Stromal cell of bone marrow (primary cell): ENCODE measurements at regions not wholly inside any gene's neighbourhood (a gene's known extent, or its start where the extent isn't known, plus 50 kb on each side); places are given as distances from the start of the nearest gene placed in this dataset.
"Not testable (repeated sequence)": the region's sequence is repeated elsewhere in the genome, so short reads cannot be mapped to it uniquely, and the experiment has no call there.

ENCODE experiments used
- DNase-seq: peaks from one replicate; pipeline ENCODE4 v3.0.0-alpha.2; 2012; ENCODE audit warnings: low read depth

DNA sequence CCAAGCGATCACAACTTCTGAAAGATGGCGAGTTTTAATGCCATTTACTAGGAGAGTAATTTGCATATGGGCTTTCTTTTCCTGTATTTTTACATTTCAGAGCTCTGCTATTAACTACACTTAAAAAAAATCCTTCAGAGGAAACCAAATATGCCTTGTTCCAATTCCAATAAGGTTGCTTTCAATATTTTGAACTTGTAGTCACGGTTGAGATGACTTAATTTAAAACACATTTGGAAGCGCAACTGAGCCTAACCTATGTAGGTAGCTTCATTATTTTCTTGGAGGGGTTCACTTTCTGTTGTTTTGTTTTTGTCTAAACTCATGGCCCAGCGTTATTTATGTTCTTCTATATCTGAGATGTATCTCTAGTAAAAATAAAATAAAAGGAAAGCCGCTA, 93.4 kb downstream of the BLID start:
- no peak for DNase-seq

DNA sequence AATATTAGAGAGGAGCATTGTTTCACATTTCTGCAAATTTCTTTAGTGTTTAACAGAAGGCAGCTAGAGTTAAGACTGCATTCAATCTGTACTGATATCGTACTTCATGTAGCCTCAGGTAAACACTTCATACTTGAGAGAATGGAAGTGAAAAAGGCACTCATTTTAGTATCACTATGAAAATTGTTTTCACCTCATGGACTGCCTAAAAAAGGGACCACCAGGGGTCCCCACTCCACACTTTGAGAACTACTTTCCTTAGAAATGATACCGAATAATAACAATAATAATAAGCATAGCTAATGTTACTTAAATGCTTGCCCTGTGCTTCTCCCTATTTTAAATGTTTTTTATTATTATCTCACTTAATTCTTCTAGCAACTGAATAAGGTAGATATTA, 95.1 kb downstream of the BLID start:
- DNase-seq = no peak

DNA sequence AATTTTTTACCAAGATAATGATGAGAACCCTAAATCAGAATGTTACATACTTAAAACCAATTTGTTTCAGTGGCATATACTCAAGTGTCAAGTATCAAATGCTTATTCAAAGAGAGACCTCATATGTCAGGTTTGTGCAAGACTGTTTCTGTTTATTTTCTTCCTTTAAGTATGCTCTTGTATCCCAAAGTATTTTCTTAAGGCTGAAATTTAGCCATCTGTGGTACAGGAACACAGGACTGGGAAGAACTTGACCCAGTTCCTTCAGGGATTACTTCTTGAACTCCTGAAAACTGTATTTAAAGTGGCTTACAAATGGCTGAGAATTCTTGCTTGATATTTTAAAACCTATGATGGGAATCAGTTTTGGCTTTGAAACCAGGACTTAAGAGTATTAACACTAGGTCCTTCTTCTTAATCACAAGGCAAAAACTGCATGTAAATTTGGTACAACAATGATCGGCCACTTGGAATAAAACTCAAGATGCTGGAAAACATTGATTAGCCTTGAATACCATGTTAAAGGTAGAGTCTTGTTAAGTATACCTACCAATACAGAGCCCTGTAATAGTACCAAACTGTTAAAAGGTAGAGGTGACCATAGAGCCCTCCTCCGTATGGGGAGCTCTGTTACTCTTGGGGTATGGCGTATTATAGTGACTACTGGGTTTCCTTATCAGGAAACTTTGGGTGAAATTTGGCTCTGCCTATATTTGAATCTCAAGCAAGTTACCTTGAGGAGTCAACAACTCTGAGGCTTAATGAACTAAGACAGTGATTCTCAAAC, 95.9 kb downstream of the BLID start:
- DNase-seq = no peak

DNA sequence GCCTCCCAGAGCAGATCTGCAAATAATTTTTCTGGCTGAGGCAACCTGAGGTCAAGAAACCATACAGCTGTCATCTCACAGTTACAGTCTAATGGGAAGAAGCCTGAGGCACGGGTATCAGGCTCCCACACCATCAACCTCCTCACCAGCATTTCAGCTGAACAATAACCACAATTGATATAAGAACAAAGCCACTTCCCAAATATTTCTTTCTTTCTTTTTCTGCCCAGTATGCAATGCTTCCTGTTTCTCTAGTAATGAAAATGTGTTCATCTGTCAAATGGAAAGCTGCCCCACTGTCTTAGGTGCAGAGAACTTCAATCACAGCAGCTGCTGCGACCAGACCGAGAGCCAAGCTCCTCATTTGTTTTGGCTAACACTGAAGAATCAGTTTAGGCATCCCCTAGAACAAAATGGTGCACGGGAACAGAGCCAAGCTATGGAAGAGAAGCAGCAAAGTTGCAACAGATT, 108.4 kb downstream of the BLID start:
- DNase-seq = no peak

DNA sequence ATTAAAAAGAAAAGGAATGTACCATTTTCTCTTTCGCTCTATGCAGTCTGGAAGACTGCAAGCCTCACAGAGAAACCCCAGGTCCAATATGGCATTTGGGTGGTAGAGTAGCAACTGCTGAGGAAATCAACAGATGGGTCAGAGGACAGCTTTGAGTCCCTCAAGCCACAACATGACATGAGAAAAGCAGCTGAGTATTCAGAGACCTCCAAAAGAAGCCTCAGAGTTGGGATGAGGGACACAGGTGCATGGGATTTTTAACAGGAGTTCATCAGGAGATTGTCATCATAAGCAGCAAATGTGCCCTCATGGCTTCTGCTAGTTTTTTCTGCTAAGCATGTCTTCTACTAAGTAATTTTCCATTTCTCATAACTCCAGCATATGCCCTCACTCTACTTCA, 111.6 kb downstream of the BLID start:
- no peak for DNase-seq

DNA sequence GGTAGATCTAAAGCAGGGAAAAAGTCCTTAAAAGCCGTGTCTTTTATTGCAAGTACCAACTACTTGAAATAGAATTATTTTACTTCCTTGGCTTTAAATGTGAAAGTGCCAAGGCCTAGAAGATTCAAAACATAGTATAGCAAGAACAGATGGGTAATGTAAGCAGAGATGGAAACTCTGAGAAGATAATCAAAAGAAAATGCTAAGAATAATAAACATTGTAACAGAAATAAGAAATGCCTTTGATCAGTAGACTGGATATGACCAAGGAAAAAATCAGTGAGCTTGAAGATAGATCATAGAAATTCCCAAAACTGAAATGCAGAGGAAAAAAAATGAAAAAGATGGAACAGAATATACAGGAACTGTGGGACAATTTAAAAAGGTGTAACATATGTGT, 113.1 kb downstream of the BLID start:
- DNase-seq = no peak

DNA sequence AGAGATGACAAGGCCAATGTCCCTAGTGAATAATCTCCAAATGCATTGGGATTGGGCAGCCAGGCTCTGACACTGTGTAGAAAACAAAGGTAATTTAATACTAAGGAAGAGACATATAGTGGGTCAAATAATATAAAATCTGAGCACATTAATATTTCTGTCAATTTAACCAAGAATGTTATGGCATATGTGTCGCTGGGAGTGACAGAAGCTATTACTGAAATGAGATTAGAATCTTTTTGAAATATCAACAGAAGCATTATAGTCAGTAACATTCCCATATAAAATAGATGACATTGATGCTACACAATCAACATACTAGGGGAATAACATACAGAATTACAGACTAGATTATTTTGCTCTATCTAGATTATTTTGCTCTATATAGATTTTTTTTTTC, 114.0 kb downstream of the BLID start:
- DNase-seq = no peak

DNA sequence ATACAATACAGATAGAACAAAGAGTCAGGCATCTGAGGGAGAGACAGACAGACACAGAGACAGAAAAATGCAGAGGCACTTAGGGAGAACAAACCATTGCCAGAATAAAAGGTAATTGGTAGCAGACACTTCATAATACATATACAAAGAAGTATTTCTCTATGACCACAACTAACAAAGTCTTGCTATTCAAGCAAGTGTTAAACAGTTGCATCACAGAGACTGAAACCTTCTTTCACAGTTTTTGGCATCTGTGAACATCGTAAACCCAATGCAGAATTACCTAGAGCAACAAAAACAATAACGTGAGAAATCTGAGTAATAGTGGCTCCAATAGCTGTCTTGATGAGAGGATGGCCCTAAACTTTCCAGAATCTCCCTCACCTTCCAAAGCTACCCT, 116.4 kb downstream of the BLID start:
- DNase-seq = no peak

DNA sequence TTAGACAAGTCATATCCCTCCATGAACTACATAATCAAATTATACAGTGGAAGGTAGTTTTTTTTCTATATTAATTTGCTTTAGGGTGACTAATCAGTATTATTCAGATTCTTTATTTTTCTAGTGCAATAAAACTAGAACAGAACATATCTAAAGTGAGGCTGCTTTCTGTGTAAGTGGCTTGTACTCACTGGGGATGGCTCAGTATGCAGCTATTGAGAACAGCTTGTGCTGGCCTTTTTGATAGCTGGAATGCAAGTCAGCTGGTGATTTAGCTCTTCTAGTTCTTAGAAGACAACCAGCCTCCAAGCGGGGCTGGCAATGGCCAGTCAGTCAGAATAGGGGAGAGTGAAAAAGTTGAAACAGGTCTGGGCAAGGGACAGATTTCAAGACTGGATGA, 119.4 kb downstream of the BLID start:
- no peak for DNase-seq

DNA sequence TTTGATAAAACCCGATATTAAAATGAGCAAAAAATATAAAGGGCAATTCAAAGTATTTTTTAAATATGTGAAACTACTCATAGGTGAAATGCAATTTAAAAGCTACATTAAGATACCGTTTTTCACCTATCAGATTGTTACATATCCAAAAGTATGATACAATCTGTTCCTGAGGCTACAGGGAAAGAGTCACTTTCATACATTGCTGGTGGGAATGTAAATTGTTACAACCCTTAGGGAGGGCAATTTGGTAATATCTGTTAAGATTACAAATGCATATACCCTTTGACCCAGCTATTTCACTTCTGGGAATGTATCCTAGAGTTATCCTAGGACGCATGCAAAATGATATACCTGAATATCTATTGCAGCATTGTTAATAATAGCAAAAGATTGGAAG, 132.1 kb downstream of the BLID start:
- DNase-seq = no peak

DNA sequence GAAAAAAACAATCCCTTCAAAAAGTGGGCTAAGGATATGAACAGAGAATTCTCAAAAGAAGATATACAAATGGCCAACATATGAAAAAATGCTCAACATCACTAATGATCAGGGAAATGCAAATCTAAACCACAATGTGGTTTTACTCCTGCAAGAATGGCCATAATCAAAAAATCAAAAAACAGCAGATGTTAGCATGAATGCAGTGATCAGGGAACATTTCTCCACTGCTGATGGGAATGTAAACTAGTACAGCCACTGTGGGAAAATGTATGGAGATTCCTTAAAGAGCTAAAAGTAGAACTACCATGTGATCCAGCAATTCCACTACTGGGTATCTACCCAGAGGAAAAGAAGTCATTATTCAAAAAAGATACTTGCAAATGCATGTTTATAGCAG, 138.1 kb downstream of the BLID start:
- DNase-seq = not testable (repeated sequence)

DNA sequence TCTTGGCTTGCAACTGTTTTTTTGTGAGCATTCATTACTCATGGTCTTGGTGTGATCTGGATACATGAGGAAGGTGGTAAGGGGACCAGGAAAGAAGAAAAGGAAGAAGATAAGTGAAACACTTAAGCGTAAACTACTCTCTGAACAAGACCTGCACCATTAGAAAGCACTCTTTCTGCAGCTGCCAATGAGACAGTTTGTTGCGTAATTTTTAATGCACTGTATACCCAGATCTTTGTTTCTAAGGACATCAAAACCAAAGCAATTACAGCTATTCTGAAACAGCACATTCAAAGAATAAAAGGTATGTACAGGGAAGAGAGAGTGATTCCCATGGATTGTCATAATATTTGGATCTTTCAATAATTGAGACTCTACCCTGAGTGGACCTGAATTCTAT, 147.4 kb downstream of the BLID start:
- DNase-seq = no peak

DNA sequence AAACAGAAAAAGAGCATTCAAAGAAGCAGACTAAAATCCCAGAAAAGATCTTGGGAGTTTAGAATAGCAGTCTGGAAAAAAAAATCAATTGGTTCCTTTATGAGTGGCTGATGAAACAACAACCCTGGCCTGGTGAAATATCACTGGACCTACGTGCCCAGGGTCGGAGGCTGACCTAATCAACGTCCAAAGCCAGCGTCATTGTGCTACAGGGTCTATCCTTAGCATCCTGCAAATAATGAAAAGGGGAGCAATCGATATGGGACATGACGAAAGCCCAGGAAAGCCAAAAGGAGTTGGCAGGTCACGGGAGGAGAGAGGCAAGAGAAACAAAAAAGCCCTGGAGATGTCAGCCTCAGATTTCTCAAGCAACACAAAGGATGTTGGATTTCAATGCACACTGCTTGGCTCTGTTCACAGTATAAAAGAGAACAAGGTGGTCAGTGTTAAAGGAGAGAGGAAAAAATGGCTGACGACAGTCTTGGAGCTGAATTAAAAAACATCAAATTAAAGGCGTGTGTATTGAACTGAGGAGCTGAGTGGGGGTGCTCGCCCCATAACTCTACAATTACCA, 148.8 kb downstream of the BLID start:
- DNase-seq = no peak

DNA sequence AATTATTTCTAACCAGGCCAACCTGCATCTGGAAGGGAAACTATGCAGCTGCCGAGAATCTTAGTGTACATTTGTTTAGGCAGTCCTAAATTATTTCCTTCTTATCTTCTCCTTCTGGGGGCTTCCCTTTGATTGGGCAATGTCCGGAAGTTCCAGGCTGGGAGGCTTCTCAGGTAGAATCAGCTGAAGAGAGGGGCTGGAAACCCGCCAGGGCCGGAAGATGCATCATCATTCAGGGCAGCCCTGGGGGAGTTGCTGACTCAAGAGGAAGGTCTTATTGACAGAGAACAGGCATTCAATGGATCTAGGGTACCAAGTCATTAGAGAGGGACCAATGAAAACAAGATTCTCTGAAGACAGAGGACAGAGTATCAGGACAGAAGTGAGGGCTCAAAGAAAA, 150.7 kb downstream of the BLID start:
- no peak for DNase-seq

DNA sequence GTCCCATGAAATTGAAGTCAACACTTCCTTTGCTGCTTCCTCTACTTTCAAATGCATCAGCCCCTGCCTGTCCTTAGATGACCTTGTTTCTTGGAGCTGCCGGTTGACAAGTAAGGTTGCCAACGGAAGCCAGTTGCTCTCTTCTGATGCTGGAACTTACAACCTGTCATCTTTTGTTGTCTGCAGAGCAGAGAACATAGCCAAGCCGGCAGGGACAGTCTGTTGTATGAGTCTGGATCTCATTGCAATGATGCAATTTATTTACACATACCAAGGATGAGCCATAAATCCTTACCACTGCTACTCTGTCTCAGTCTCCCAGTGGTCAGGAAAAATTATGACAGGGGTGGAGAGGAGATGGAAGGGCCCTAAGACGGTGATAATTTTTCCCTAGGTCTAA, 151.4 kb downstream of the BLID start:
- no peak for DNase-seq

DNA sequence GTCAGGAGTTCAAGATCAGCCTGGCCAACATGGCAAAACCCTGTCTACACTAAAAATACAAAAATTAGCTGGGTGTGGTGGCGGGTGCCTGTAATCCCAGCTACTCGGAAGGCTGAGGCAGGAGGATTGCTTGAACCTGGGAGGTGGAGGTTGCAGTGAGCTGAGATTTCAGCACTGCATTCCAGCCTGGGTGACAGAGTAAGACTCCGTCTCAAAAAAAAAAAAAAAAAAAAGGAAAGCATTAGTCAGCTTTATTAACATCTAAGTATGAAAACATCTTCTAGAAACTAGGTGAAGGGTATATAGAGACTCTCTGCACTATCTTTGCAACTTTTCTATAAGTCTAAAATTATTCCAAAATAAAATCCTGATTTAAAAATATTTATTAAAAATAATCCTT, 152.2 kb downstream of the BLID start:
- not testable (repeated sequence) for DNase-seq

DNA sequence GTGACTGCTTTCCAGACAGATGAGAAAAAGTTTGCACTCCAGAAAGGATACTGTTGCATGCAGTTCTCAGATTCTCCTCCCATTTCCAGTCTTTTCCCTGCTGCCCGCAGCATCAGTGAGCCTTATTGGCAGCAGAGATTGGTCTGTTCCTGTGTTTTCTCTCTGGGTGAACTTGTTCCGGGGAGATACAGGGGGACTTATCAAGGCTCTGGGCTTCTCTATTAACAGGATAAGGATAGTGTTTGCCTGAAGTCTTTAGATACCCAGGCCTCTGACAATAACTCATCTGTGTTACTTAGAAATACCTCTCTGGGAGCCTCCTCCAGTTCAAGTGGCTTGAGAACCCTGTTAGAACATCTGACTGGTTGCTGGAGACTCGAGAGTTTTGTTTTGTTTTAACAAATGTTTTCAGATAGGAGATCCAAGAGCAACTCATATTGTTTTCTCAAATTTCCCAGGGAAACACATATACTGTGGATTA, 154.7 kb downstream of the BLID start:
- no peak for DNase-seq

DNA sequence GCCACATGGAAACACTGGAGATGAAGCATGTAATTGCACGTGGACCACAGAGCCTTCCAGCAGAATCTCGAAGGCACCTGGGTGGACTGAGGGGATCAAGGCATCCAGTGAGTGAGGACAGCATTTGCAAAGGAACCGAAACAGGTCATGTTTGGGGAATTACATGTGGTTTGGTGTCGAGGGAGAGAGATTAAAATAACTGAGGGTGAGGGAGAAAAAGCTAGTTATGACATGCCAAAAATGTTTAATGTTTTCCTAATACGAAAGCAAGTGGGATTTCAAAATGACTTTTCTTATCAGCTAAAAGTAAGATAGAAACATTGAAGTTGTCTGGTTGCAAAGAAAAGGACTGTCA, 157.1 kb downstream of the BLID start:
- no peak for DNase-seq

DNA sequence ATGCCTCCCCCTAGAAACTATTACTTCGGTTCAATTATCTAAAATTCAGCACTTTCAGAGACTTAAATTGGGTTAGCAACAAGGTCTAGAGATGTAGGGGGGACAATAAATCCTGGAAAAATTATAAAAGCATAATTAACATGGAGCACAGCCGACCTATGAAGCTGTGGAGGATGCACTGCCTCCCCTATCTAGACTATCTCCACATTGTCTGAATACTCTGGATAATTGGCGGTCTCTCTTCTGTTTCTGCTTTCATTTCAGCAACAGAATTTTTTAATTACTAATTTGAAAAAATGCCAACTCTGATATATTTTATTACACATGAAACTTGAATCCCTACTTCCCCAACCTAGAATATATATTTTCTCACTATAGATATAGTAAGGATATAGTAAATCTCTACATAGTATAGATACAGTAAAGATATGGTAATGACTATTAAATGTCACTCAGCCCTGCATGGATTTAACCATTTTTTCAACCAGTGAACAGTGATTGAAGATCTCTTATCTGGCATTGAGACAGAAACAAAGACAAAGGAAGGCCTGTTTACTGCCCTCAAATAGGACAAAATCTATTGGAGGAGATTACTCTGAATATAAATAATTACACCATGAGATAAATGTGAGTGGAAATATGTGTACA, 157.6 kb downstream of the BLID start:
- DNase-seq = no peak

DNA sequence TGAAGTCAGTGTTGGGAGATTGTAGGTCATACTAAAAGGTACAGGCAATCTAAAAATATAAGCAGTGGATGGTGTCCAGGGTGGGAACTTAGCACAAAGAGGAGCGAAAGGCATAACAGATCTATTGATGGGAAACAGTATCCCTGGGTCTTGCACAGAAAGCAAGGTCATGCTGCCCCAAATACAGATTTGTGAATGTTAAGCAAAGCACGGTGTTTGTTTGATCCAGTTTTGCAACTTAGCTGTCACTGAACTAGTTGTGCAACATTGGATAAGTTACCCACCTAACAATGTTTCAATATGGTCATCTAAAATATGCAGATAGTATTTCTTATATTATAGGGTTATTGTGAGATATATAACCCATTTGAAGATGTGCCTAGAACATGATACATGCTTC, 162.9 kb downstream of the BLID start:
- no peak for DNase-seq

DNA sequence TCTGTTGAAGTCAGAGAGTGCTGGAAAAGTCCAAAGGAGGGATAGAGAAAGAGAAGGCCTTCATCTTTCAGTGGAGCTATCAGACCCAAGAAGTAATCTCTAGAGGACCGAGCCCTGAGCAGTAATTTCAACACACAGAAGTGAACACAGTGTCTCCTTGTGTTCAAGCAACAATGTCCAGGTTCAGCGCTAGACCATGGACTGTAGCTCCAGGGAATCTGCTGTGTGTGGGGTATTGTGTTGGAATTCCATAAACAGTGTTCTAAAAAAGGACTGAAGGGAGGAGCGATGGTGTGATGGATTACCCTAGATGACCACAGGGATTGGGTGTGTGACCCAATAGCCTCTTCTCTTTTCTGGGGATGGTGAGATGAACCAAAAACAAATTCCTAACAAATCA, 165.9 kb downstream of the BLID start:
- no peak for DNase-seq

DNA sequence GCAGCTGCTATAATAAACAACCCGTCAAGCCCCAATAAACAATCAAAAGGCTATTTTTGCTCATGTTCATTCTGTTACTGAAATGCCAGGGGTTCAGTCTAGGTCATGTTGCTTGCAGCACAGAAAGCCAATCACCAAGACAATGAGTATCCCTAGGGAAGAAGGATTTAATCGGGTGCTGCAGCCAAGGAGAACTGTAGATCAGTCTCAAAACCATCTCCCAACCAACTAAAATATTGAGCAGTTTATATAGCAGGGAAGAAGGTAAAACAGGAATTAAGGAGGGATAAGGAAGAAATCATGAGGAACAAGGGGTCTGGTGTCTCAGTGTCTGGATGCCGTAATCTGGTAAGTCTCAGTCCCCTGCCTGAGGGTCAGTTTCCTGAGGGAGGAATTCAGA, 169.5 kb downstream of the BLID start:
- no peak for DNase-seq

DNA sequence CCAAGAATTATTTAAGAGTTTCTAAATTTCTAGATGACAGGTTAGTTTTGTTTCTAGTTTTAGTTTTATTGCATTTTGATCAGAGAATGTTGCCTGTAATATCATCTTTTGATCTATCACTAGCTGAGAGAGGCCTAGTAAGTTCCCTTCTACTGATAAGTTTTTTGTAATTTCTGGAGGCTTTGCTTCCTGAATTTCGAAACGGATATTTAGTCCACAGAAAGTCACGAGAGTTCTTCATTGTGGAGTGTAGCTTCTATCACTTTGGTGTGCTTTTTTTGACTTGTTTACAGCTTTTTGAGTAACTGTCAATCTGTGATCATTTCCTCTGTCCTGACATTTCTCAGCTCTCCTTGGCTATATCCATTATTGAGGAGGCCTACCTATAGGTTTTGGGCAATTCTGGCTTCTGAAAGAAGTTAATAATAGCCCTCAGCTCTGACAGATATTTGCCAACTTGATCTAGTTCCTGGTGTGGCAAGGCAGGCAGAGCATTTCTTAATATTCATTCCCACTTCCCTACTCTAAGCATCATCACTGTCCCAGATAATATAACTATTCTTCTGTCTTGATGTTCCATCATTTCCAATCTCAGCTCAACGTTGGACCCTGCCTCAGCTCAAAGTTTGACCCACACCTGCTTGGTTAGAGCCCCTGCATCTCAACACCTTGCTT, 171.3 kb downstream of the BLID start:
- DNase-seq = no peak
